C4-2B (cell line): ENCODE measurements at regions not wholly inside any gene's neighbourhood (a gene's known extent, or its start where the extent isn't known, plus 50 kb on each side); places are given as distances from the start of the nearest gene placed in this dataset.

Experiments used
- ZFX ChIP-seq: fragments of 450-650 bp; IDR thresholded peaks from 2 replicates; pipeline ENCODE4 v1.6.1; 2017
- TF ChIP-seq, protein P1 (sequence below): fragments of 450-650 bp; conservative IDR thresholded peaks from 2 replicates; pipeline ENCODE4 v1.5.1; 2017; ENCODE audit warnings: mild to moderate bottlenecking

DNA sequence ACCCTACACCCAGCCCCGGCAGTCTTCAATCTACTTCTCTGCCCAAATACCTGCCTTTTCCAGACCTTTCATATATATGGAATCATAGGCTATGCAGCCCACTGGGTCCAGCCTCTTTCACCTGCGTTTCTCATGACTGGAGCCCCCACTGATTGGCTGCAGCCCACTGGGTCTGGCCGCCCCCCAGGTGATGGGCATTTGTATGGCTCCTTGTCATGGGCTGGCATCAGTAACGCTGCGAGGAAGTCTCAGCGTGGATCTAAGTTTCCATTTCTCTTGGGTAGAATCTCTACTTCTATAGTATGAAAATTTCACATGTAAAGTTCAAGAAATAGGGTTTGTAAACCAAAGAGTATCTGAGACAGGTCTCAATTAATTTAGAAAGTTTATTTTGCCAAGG lies 281.9 kb downstream of the NDUFA10 start:
- TF ChIP-seq, protein P1, sequence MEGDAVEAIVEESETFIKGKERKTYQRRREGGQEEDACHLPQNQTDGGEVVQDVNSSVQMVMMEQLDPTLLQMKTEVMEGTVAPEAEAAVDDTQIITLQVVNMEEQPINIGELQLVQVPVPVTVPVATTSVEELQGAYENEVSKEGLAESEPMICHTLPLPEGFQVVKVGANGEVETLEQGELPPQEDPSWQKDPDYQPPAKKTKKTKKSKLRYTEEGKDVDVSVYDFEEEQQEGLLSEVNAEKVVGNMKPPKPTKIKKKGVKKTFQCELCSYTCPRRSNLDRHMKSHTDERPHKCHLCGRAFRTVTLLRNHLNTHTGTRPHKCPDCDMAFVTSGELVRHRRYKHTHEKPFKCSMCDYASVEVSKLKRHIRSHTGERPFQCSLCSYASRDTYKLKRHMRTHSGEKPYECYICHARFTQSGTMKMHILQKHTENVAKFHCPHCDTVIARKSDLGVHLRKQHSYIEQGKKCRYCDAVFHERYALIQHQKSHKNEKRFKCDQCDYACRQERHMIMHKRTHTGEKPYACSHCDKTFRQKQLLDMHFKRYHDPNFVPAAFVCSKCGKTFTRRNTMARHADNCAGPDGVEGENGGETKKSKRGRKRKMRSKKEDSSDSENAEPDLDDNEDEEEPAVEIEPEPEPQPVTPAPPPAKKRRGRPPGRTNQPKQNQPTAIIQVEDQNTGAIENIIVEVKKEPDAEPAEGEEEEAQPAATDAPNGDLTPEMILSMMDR = no peak
- TF ChIP-seq ZFX = no peak
